Mesothelial cell of epicardium (in vitro differentiated cells): ENCODE measurements at regions not wholly inside any gene's neighbourhood (a gene's known extent, or its start where the extent isn't known, plus 50 kb on each side); places are given as distances from the start of the nearest gene placed in this dataset.

Experiments
- DNase-seq, 2 experiments: peaks; one replicate each; pipeline ENCODE4 v3.0.0; 2021; ENCODE audit warnings: low spot score in 2 of 2; ENCODE audit not compliant: unreplicated experiment in 2 of 2
- H3K27ac Mint-ChIP-seq: 2 replicates; pipeline ENCODE4 v1.8.0; 2021; ENCODE audit warnings: mixed read lengths
- H3K27me3 Mint-ChIP-seq: 2 replicates; pipeline ENCODE4 v1.8.0; 2021; ENCODE audit warnings: low read depth, mixed read lengths
- H3K36me3 Mint-ChIP-seq: 2 replicates; pipeline ENCODE4 v1.8.0; 2021; ENCODE audit warnings: mixed read lengths
- H3K4me1 Mint-ChIP-seq: 2 replicates; pipeline ENCODE4 v1.8.0; 2021; ENCODE audit warnings: mixed read lengths
- H3K4me3 Mint-ChIP-seq: 2 replicates; pipeline ENCODE4 v1.8.0; 2021; ENCODE audit warnings: mild to moderate bottlenecking, moderate library complexity, mixed read lengths
- H3K9me3 Mint-ChIP-seq: 2 replicates; pipeline ENCODE4 v1.8.0; 2021; ENCODE audit warnings: mixed read lengths
- TF ChIP-seq, protein P1 (sequence below): fragments of 200-600 bp; sonication (generic); IDR thresholded peaks from one replicate; pipeline ENCODE4 v1.5.0; 2021; ENCODE audit warnings: antibody characterized with exemption; ENCODE audit not compliant: unreplicated experiment

- H3K4me3 Mint-ChIP-seq: no peak overlapping the region
- H3K4me1 Mint-ChIP-seq: peaks cover 7% of the 10 kb centered on the region
- no peaks in the 10 kb centered on the region for H3K27me3 Mint-ChIP-seq
- TF ChIP-seq, protein P1, sequence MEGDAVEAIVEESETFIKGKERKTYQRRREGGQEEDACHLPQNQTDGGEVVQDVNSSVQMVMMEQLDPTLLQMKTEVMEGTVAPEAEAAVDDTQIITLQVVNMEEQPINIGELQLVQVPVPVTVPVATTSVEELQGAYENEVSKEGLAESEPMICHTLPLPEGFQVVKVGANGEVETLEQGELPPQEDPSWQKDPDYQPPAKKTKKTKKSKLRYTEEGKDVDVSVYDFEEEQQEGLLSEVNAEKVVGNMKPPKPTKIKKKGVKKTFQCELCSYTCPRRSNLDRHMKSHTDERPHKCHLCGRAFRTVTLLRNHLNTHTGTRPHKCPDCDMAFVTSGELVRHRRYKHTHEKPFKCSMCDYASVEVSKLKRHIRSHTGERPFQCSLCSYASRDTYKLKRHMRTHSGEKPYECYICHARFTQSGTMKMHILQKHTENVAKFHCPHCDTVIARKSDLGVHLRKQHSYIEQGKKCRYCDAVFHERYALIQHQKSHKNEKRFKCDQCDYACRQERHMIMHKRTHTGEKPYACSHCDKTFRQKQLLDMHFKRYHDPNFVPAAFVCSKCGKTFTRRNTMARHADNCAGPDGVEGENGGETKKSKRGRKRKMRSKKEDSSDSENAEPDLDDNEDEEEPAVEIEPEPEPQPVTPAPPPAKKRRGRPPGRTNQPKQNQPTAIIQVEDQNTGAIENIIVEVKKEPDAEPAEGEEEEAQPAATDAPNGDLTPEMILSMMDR: no peak
- H3K9me3 Mint-ChIP-seq: peaks cover 27% of the 10 kb centered on the region
- H3K36me3 Mint-ChIP-seq: peaks cover 1% of the 10 kb centered on the region
- DNase-seq: no peak
- no peak overlapping the region for H3K27ac Mint-ChIP-seq
Measured at GRCh38 chr6:153705429-153705828, 333.6 kb upstream of the OPRM1 start.

DNA sequence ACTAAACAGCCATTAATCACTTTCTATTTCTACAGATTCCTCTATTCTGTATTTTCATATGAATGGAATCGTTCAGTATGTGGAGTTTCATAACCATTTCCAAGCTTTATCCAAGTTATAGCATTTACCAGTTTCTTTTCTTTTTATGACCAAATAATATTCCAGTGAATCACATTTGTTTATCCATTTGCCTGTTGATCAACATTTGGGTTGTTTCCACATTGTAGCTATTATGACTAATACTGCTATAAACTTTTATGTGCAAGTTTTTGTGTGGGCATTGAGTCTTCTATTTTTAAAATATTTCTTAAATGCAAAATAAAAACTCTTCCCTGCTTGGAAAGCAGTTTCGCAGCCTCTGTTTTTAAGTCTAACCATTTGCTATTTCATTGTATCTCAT lies 336.4 kb upstream of the OPRM1 start:
- TF ChIP-seq, protein P1: no peak
- Mint-ChIP-seq H3K36me3 (peaks cover 1% of the 10 kb centered on the region), H3K9me3 (peaks cover 20% of the 10 kb centered on the region), H3K4me1 (peaks cover 18% of the 10 kb centered on the region), H3K27me3 (no peaks in the 10 kb centered on the region), H3K27ac (no peak overlapping the region), H3K4me3 (no peak overlapping the region)
- no peak for DNase-seq

- H3K27me3 Mint-ChIP-seq: no peaks in the 10 kb centered on the region
- H3K4me3 Mint-ChIP-seq: no peak overlapping the region
- H3K27ac Mint-ChIP-seq: no peak overlapping the region
- no peaks in the 10 kb centered on the region for H3K36me3 Mint-ChIP-seq
- peaks cover 5% of the 10 kb centered on the region for H3K9me3 Mint-ChIP-seq
- TF ChIP-seq, protein P1: no peak
- H3K4me1 Mint-ChIP-seq: peaks cover 27% of the 10 kb centered on the region
- DNase-seq: no peak
Measured at GRCh38 chr6:153698637-153699036, 340.4 kb upstream of the OPRM1 start.

- peaks cover 27% of the 10 kb centered on the region for H3K4me1 Mint-ChIP-seq
- H3K9me3 Mint-ChIP-seq: peaks cover 5% of the 10 kb centered on the region
- H3K27ac Mint-ChIP-seq: no peak overlapping the region
- H3K27me3 Mint-ChIP-seq: no peaks in the 10 kb centered on the region
- H3K4me3 Mint-ChIP-seq: no peak overlapping the region
- DNase-seq: no peak
- no peaks in the 10 kb centered on the region for H3K36me3 Mint-ChIP-seq
- TF ChIP-seq, protein P1: no peak
Measured at GRCh38 chr6:153698001-153698400, 341.0 kb upstream of the OPRM1 start.

DNA sequence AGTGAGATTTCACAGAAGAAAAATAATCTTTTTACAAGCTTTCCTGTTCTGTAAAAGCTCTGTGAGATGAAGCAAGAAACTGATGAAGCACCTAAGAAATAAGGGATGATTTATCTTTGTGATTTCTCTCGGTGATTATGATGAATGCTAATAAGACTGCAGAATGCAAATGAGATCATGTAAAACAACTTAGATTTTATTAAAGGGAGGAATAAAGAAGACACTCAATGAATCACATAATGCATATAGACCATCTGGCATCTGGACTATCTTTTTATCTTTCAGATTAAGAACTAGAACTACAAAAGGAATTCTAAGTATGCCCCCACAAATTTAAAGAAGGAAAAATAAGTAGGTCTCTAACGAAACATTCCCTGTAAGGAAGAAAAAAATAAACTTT lies 361.5 kb upstream of the OPRM1 start:
- Mint-ChIP-seq H3K27me3 (no peaks in the 10 kb centered on the region), H3K36me3 (no peaks in the 10 kb centered on the region), H3K4me1 (peaks cover 8% of the 10 kb centered on the region), H3K4me3 (no peak overlapping the region), H3K9me3 (peaks cover 11% of the 10 kb centered on the region), H3K27ac (no peak overlapping the region)
- DNase-seq: no peak
- TF ChIP-seq, protein P1: no peak

DNA sequence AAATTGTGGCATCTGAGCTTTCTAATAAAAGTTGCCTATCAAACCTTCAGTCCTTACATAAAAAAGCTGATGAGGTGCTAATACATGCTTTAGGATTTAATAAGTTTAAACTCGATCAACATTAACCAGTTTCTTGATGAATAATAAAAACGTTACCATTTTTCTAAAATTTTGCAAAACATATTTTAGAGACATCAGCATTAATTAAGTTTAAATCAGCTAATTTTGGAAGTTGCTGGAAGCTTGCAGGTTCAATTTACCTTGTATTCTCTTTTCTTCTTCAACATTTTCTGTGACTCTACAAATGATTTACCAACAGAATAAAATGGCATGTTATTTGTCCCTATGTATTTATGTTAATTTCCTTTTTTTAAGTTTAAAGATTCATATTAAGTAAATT lies 365.3 kb upstream of the OPRM1 start:
- Mint-ChIP-seq H3K27ac (no peak overlapping the region), H3K4me3 (no peak overlapping the region), H3K9me3 (no peaks in the 10 kb centered on the region), H3K36me3 (no peaks in the 10 kb centered on the region), H3K27me3 (no peaks in the 10 kb centered on the region), H3K4me1 (peaks cover 8% of the 10 kb centered on the region)
- no peak for DNase-seq
- TF ChIP-seq, protein P1: no peak
